GM12874 (cell line): ENCODE measurements at regions not wholly inside any gene's neighbourhood (a gene's known extent, or its start where the extent isn't known, plus 50 kb on each side); places are given as distances from the start of the nearest gene placed in this dataset.

Experiments used
- CTCF ChIP-seq: IDR thresholded peaks from 2 replicates; pipeline ENCODE4 v1.5.1; 2011; ENCODE audit warnings: low read depth, mild to moderate bottlenecking, control low read depth, low read length, moderate library complexity; ENCODE audit not compliant: insufficient read depth

GRCh38 chr9:30935730-30936129, 1448.7 kb upstream of the ACO1 start:
- no peak for TF ChIP-seq CTCF

- TF ChIP-seq CTCF, result no peak
These were observed 1447.3 kb upstream of the ACO1 start for GRCh38 chr9:30937106-30937505.

- TF ChIP-seq CTCF, result no peak
These were observed 1440.8 kb upstream of the ACO1 start for GRCh38 chr9:30943446-30944224.

GRCh38 chr9:30944225-30944569, 1440.2 kb upstream of the ACO1 start:
- no peak for TF ChIP-seq CTCF

- TF ChIP-seq CTCF, result no peak
These were observed 1439.6 kb upstream of the ACO1 start for GRCh38 chr9:30944741-30945280.

GRCh38 chr9:30964332-30964731, 1420.1 kb upstream of the ACO1 start:
- TF ChIP-seq CTCF, result no peak

GRCh38 chr9:30967476-30967875, 1417.0 kb upstream of the ACO1 start:
- no peak for TF ChIP-seq CTCF
